H1 (cell line): ENCODE measurements at regions not wholly inside any gene's neighbourhood (a gene's known extent, or its start where the extent isn't known, plus 50 kb on each side); places are given as distances from the start of the nearest gene placed in this dataset.

Experiments used
- BCL11A ChIP-seq, 2 experiments: IDR thresholded peaks; one replicate each; pipeline ENCODE4 v1.6.1; 2011; ENCODE audit warnings: low read depth in 2 of 2, low read length in 2 of 2, mild to moderate bottlenecking in 2 of 2
- CBX5 ChIP-seq: fragments of 300-800, 300-1000 bp; sonication (generic); IDR thresholded peaks from 2 replicates; pipeline ENCODE4 v1.7.1; 2016; ENCODE audit warnings: antibody characterized with exemption, low read length, low read depth
- CHD1 ChIP-seq: IDR thresholded peaks from 2 replicates; pipeline ENCODE4 v1.6.1; 2012; ENCODE audit warnings: low read depth, low read length, improper control_type of control experiment
- CREB1 ChIP-seq: IDR thresholded peaks from 2 replicates; pipeline ENCODE4 v1.6.1; 2012; ENCODE audit warnings: inconsistent platforms
- EZH2 ChIP-seq: fragments of 200-600 bp; sonication (generic); IDR thresholded peaks from 2 replicates; pipeline ENCODE4 v1.7.1; 2012; ENCODE audit warnings: low read depth, mild to moderate bottlenecking, moderate library complexity, low read length, inconsistent platforms; ENCODE audit not compliant: severe bottlenecking
- FOSL1 ChIP-seq: IDR thresholded peaks from 2 replicates; pipeline ENCODE4 v1.6.1; 2011; ENCODE audit warnings: mild to moderate bottlenecking, low read depth, low read length, moderate library complexity; ENCODE audit not compliant: insufficient read depth
- GABPA ChIP-seq: IDR thresholded peaks from 2 replicates; pipeline ENCODE4 v1.6.1; 2011; ENCODE audit warnings: mild to moderate bottlenecking, low read length, moderate library complexity, borderline replicate concordance; ENCODE audit not compliant: insufficient read depth
- HDAC2 ChIP-seq, 2 experiments: fragments of 300-600 bp in 1 of 2; sonication (generic) in 1 of 2; IDR thresholded peaks; 2 replicates each; pipeline ENCODE4 v1.6.1; 2011 to 2012; ENCODE audit warnings: low read depth in 2 of 2, low read length in 2 of 2, mild to moderate bottlenecking in 2 of 2, moderate library complexity in 2 of 2, borderline replicate concordance in 1 of 2, inconsistent platforms in 1 of 2
- JUND ChIP-seq: IDR thresholded peaks from 2 replicates; pipeline ENCODE4 v1.6.1; 2011; ENCODE audit warnings: mild to moderate bottlenecking, improper control_type of control experiment, low read length
- POLR2AphosphoS5 ChIP-seq: IDR thresholded peaks from 2 replicates; pipeline ENCODE4 v1.6.1; 2011; ENCODE audit warnings: low read depth, low read length
- RAD21 ChIP-seq, 2 experiments: IDR thresholded peaks in 1 of 2; conservative IDR thresholded peaks in 1 of 2; 2 replicates each; pipeline ENCODE4 v1.6.1; 2011; ENCODE audit warnings: low read depth in 2 of 2, low read length in 2 of 2, improper control_type of control experiment in 1 of 2, inconsistent platforms in 1 of 2, mild to moderate bottlenecking in 1 of 2, moderate library complexity in 1 of 2
- SP1 ChIP-seq: IDR thresholded peaks from 2 replicates; pipeline ENCODE4 v1.6.1; 2011; ENCODE audit warnings: low read depth, low read length
- TF ChIP-seq, protein P1 (sequence below), 3 experiments: IDR thresholded peaks; 1 replicate in 2 of 3; 2 replicates in 1 of 3; pipeline versions ENCODE4 v1.5.1 to v1.6.1; 2011; ENCODE audit warnings: low read length in 3 of 3, mild to moderate bottlenecking in 3 of 3, inconsistent platforms in 2 of 3, low read depth in 1 of 3, moderate library complexity in 1 of 3; ENCODE audit not compliant: insufficient read depth in 1 of 3; ENCODE audit errors: control extremely low read depth in 1 of 3

- TF ChIP-seq, protein P1, sequence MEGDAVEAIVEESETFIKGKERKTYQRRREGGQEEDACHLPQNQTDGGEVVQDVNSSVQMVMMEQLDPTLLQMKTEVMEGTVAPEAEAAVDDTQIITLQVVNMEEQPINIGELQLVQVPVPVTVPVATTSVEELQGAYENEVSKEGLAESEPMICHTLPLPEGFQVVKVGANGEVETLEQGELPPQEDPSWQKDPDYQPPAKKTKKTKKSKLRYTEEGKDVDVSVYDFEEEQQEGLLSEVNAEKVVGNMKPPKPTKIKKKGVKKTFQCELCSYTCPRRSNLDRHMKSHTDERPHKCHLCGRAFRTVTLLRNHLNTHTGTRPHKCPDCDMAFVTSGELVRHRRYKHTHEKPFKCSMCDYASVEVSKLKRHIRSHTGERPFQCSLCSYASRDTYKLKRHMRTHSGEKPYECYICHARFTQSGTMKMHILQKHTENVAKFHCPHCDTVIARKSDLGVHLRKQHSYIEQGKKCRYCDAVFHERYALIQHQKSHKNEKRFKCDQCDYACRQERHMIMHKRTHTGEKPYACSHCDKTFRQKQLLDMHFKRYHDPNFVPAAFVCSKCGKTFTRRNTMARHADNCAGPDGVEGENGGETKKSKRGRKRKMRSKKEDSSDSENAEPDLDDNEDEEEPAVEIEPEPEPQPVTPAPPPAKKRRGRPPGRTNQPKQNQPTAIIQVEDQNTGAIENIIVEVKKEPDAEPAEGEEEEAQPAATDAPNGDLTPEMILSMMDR (IDR thresholded peaks at IDR 0.05; ENCODE audit: control extremely low read depth in 1 of 3, insufficient read depth in 1 of 3, low read depth in 1 of 3, low read length in 3 of 3), result no peak
- TF ChIP-seq GABPA (no peak), JUND (no peak), SP1 (no peak), HDAC2 (IDR thresholded peaks at IDR 0.05; ENCODE audit: borderline replicate concordance in 1 of 2, low read depth in 2 of 2, low read length in 2 of 2) (no peak), BCL11A (IDR thresholded peaks at IDR 0.05; ENCODE audit: low read depth in 2 of 2, low read length in 2 of 2) (no peak), FOSL1 (no peak), CREB1 (no peak), CBX5 (no peak), POLR2AphosphoS5 (no peak), EZH2 (no peak), RAD21 (IDR thresholded peaks at IDR 0.05 in 1 of 2, conservative IDR thresholded peaks at IDR 0.05 in 1 of 2; ENCODE audit: low read depth in 2 of 2, low read length in 2 of 2) (no peak), CHD1 (no peak)
These were observed 207.2 kb upstream of the SLIT2 start for GRCh38 chr4:20044502-20044911.
